Liver (tissue), 8 donors: ENCODE measurements at regions not wholly inside any gene's neighbourhood (a gene's known extent, or its start where the extent isn't known, plus 50 kb on each side); places are given as distances from the start of the nearest gene placed in this dataset.

Experiments
- DNase-seq: peaks from one replicate; pipeline ENCODE4 v3.0.0-alpha.2; 2017; ENCODE audit warnings: low spot score
- H3K27ac ChIP-seq, 2 donors: one replicate each; pipeline ENCODE4 v1.7.0; 2013; ENCODE audit warnings: inconsistent platforms in 2 of 2, low read length in 2 of 2, control low read depth in 1 of 2, low read depth in 1 of 2, mild to moderate bottlenecking in 1 of 2
- H3K27me3 ChIP-seq, 4 donors: one replicate each; pipeline versions ENCODE4 v1.6.1 to v1.7.0; 2013; ENCODE audit warnings: low read length in 3 of 4, inconsistent platforms in 1 of 4, mild to moderate bottlenecking in 1 of 4, moderate library complexity in 1 of 4; ENCODE audit not compliant: control insufficient read depth in 4 of 4, insufficient read depth in 4 of 4
- H3K36me3 ChIP-seq, 4 donors: one replicate each; pipeline versions ENCODE4 v1.6.1 to v1.7.0; 2013; ENCODE audit warnings: low read length in 3 of 4, mild to moderate bottlenecking in 3 of 4, low read depth in 1 of 4, moderate library complexity in 1 of 4; ENCODE audit not compliant: control insufficient read depth in 4 of 4, insufficient read depth in 3 of 4
- H3K4me1 ChIP-seq, 4 donors: one replicate each; pipeline versions ENCODE4 v1.6.1 to v1.7.0; 2013; ENCODE audit warnings: low read length in 3 of 4, mild to moderate bottlenecking in 3 of 4, moderate library complexity in 1 of 4; ENCODE audit not compliant: control insufficient read depth in 4 of 4, insufficient read depth in 4 of 4
- H3K4me3 ChIP-seq, 3 donors: one replicate each; pipeline versions ENCODE4 v1.6.1 to v1.7.0; 2013; ENCODE audit warnings: low read length in 3 of 3, control low read depth in 1 of 3, low read depth in 1 of 3, mild to moderate bottlenecking in 1 of 3
- H3K9ac ChIP-seq, 2 donors: one replicate each; pipeline ENCODE4 v1.7.0; 2013; ENCODE audit warnings: low read length in 2 of 2, mild to moderate bottlenecking in 2 of 2, moderate library complexity in 2 of 2, control low read depth in 1 of 2, low read depth in 1 of 2
- H3K9me3 ChIP-seq, 4 donors: one replicate each; pipeline versions ENCODE4 v1.6.1 to v1.7.0; 2013; ENCODE audit warnings: low read length in 3 of 4; ENCODE audit not compliant: control insufficient read depth in 4 of 4
- CTCF ChIP-seq: fragments of 150-350 bp; IDR thresholded peaks from 2 replicates; pipeline ENCODE4 v1.5.1; 2017; ENCODE audit warnings: improper control_type of control experiment, low read depth, low read length; ENCODE audit not compliant: missing input control
- EGR1 ChIP-seq, 2 donors: IDR thresholded peaks; 2 replicates each; pipeline ENCODE4 v1.6.1; 2016 to 2018; ENCODE audit warnings: antibody characterized with exemption in 2 of 2, low read depth in 2 of 2
- FOXA1 ChIP-seq: IDR thresholded peaks from 2 replicates; pipeline ENCODE4 v1.6.1; 2016; ENCODE audit warnings: antibody characterized with exemption
- FOXA2 ChIP-seq: IDR thresholded peaks from 2 replicates; pipeline ENCODE4 v1.6.1; 2016; ENCODE audit warnings: antibody characterized with exemption
- GABPA ChIP-seq, 2 donors: IDR thresholded peaks in 1 of 2; conservative IDR thresholded peaks in 1 of 2; 2 replicates each; pipeline ENCODE4 v1.6.1; 2016; ENCODE audit warnings: antibody characterized with exemption in 2 of 2, mild to moderate bottlenecking in 1 of 2, moderate library complexity in 1 of 2
- HNF4A ChIP-seq, 2 donors: conservative IDR thresholded peaks; 2 replicates each; pipeline ENCODE4 v1.6.1; 2016; ENCODE audit warnings: antibody characterized with exemption in 2 of 2, mild to moderate bottlenecking in 2 of 2
- HNF4G ChIP-seq: IDR thresholded peaks from 2 replicates; pipeline ENCODE4 v1.6.1; 2016; ENCODE audit warnings: antibody characterized with exemption
- JUND ChIP-seq, 2 donors: IDR thresholded peaks; 2 replicates each; pipeline ENCODE4 v1.6.1; 2016; ENCODE audit warnings: antibody characterized with exemption in 2 of 2
- MAX ChIP-seq: IDR thresholded peaks from 2 replicates; pipeline ENCODE4 v1.6.1; 2016; ENCODE audit warnings: antibody characterized with exemption
- NR2F2 ChIP-seq: IDR thresholded peaks from 2 replicates; pipeline ENCODE4 v1.6.1; 2016; ENCODE audit warnings: antibody characterized with exemption
- RAD21 ChIP-seq, 2 donors: IDR thresholded peaks; 2 replicates each; pipeline ENCODE4 v1.6.1; 2016; ENCODE audit warnings: antibody characterized with exemption in 2 of 2, mild to moderate bottlenecking in 2 of 2
- REST ChIP-seq: IDR thresholded peaks from 2 replicates; pipeline ENCODE4 v1.6.1; 2016; ENCODE audit warnings: antibody characterized with exemption, mild to moderate bottlenecking
- RXRA ChIP-seq, 2 donors: IDR thresholded peaks; 2 replicates each; pipeline ENCODE4 v1.6.1; 2017 to 2018; ENCODE audit warnings: antibody characterized with exemption in 2 of 2, mild to moderate bottlenecking in 1 of 2
- SP1 ChIP-seq: IDR thresholded peaks from 2 replicates; pipeline ENCODE4 v1.6.1; 2018; ENCODE audit warnings: antibody characterized with exemption, mild to moderate bottlenecking
- TAF1 ChIP-seq: conservative IDR thresholded peaks from 2 replicates; pipeline ENCODE4 v1.6.1; 2016; ENCODE audit warnings: antibody characterized with exemption, mild to moderate bottlenecking
- YY1 ChIP-seq: IDR thresholded peaks from 2 replicates; pipeline ENCODE4 v1.6.1; 2016; ENCODE audit warnings: antibody characterized with exemption, mild to moderate bottlenecking
- WGBS: extraction: QIAGEN DNeasy Blood & Tissue Kit; methylation state at CpG from one replicate; pipeline ENCODE4 v1.1.7; 2013; 5-methylcytosine and 5-hydroxymethylcytosine counted together
- TF ChIP-seq, protein P1 (sequence below): IDR thresholded peaks from 2 replicates; pipeline ENCODE4 v1.6.1; 2016; ENCODE audit warnings: antibody characterized with exemption
- donor health status: healthy.
- donor health status: healthy.
- donor health status: healthy.
- donor health status: healthy.
- donor health status: healthy.

DNA sequence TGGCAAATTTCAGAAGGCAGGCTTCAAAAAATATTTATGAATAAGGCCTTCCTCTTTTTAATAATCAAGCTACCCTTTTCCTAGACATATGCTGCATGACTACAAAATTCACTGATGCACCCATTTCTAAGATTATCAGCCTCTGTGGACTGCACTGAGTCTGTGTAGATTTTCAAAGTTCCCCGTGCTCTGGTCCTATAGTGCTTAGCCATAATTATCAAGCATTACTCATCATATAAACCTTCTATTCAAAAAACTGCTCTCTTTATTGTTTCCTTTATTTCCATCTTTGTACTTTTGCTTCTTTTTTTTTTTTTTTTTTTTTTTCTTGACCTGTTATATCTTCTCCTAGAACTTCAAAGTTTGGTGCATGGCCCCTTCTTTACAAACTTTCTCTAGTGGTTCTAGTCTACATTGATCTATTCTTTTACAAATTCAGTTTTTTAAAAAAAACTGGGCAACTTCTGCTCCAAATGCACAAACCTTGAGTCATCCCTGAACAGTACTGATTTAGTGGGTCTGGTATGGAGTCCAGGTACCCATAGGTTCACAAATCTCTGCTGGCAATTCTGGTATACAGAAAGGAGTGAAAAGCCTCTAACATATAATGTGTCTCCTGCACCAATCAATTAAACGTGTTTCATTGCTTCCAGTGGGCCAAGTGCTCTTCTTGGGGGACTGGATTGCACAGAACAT lies 481.9 kb downstream of the NUP35 start:
- no peaks in the 10 kb centered on the region for H3K9me3 ChIP-seq
- TF ChIP-seq TAF1 = no peak
- TF ChIP-seq RAD21 (IDR thresholded peaks at IDR 0.05) = no peak
- no peak for TF ChIP-seq FOXA2
- no peak for TF ChIP-seq REST
- no peak for TF ChIP-seq SP1
- TF ChIP-seq, protein P1, sequence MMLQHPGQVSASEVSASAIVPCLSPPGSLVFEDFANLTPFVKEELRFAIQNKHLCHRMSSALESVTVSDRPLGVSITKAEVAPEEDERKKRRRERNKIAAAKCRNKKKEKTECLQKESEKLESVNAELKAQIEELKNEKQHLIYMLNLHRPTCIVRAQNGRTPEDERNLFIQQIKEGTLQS = no peak
- TF ChIP-seq CTCF = no peak
- TF ChIP-seq NR2F2 = no peak
- H3K27me3 ChIP-seq = no peaks in the 10 kb centered on the region
- H3K36me3 ChIP-seq = no peaks in the 10 kb centered on the region
- H3K9ac ChIP-seq = no peak overlapping the region
- no peak for DNase-seq
- H3K4me3 ChIP-seq = no peak overlapping the region
- 71% methylated on average over 2 of the region's 2 CpGs for WGBS
- no peak overlapping the region for H3K27ac ChIP-seq
- no peaks in the 10 kb centered on the region for H3K4me1 ChIP-seq

- no peaks in the 10 kb centered on the region for H3K9me3 ChIP-seq
- no peak overlapping the region for H3K27ac ChIP-seq
- H3K4me3 ChIP-seq = no peak overlapping the region
- no peak for DNase-seq
- no peaks in the 10 kb centered on the region for H3K36me3 ChIP-seq
- WGBS = 62% methylated on average over 3 of the region's 3 CpGs
- no peak overlapping the region for H3K9ac ChIP-seq
- no peaks in the 10 kb centered on the region for H3K4me1 ChIP-seq
- no peaks in the 10 kb centered on the region for H3K27me3 ChIP-seq
- no peak for TF ChIP-seq FOXA2
- TF ChIP-seq MAX = no peak
- TF ChIP-seq, protein P1 = no peak
- TF ChIP-seq JUND (IDR thresholded peaks at IDR 0.05) = no peak
- no peak for TF ChIP-seq CTCF
- TF ChIP-seq NR2F2 = no peak
- no peak for TF ChIP-seq GABPA (IDR thresholded peaks at IDR 0.05 in 1 of 2, conservative IDR thresholded peaks at IDR 0.05 in 1 of 2)
- no peak for TF ChIP-seq TAF1
- no peak for TF ChIP-seq EGR1 (IDR thresholded peaks at IDR 0.05; ENCODE audit: low read depth in 2 of 2)
- no peak for TF ChIP-seq YY1
- TF ChIP-seq RXRA (IDR thresholded peaks at IDR 0.05) = no peak
- TF ChIP-seq FOXA1 = no peak
- no peak for TF ChIP-seq REST
- no peak for TF ChIP-seq HNF4A (conservative IDR thresholded peaks at IDR 0.05)
- TF ChIP-seq HNF4G = no peak
- no peak for TF ChIP-seq SP1
Measured at GRCh38 chr2:183606718-183607085, 482.5 kb downstream of the NUP35 start.
